H1 (cell line): ENCODE measurements at regions not wholly inside any gene's neighbourhood (a gene's known extent, or its start where the extent isn't known, plus 50 kb on each side); places are given as distances from the start of the nearest gene placed in this dataset.

Experiments used
- RNF2 ChIP-seq: fragments of 200-900, 300-1000 bp; sonication (generic); IDR thresholded peaks from 2 replicates; pipeline ENCODE4 v1.7.1; 2016; ENCODE audit warnings: borderline replicate concordance, low read depth, mild to moderate bottlenecking, antibody characterized with exemption, low read length; ENCODE audit not compliant: poor library complexity, severe bottlenecking; ENCODE audit errors: missing control alignments
- SIN3A ChIP-seq, 2 experiments: IDR thresholded peaks in 1 of 2; conservative IDR thresholded peaks in 1 of 2; 2 replicates each; pipeline ENCODE4 v1.6.1; 2011 to 2012; ENCODE audit warnings: low read length in 2 of 2, improper control_type of control experiment in 1 of 2, low read depth in 1 of 2, mild to moderate bottlenecking in 1 of 2

GRCh38 chrX:3244203-3244743, 102.2 kb downstream of the MXRA5 start (continued):
- TF ChIP-seq SIN3A (conservative IDR thresholded peaks at IDR 0.05 in 1 of 2, IDR thresholded peaks at IDR 0.05 in 1 of 2; ENCODE audit: low read depth in 1 of 2, low read length in 2 of 2) (no peak), RNF2 (no peak)
